ENCODE measurements at regions not wholly inside any gene's neighbourhood (a gene's known extent, or its start where the extent isn't known, plus 50 kb on each side); places are given as distances from the start of the nearest gene placed in this dataset.

- TF ChIP-seq CREB1 (IDR thresholded peaks at IDR 0.05) = no peak
- TF ChIP-seq CREB1 (CRISPR knock-in tag; IDR thresholded peaks at IDR 0.05) = no peak
- no peak for TF ChIP-seq POLR2A (IDR thresholded peaks at IDR 0.05; ENCODE audit: insufficient read depth in 1 of 2, low read depth in 2 of 2, low read length in 2 of 2)
- TF ChIP-seq ZNF282 (IDR thresholded peaks at IDR 0.05; ENCODE audit: partially characterized antibody) = no peak
These were observed 115.7 kb upstream of the TJP1 start for GRCh38 chr15:29937956-29938355.
